Activated CD4-positive, alpha-beta T cell treated with anti-CD3 and anti-CD28 coated beads for 36 hours (primary cell): ENCODE measurements at regions not wholly inside any gene's neighbourhood (a gene's known extent, or its start where the extent isn't known, plus 50 kb on each side); places are given as distances from the start of the nearest gene placed in this dataset.

ENCODE experiments used
- ATAC-seq: fragments of 200-7000 bp; cut with Tn5 transposase; one replicate; pipeline ENCODE4 v1.10.0; 2021; ENCODE audit warnings: mild to moderate bottlenecking, moderate library complexity
- CTCF ChIA-PET: fragments of 350-600 bp; sonication (Branson Sonifier 250); formaldehyde crosslinking; loops from one replicate; lab custom pipeline; 2021; ENCODE audit warnings: antibody characterized with exemption; lab: Charles Lee
- POLR2A ChIA-PET: fragments of 350-600 bp; sonication (Branson Sonifier 250); formaldehyde crosslinking; loops from one replicate; lab custom pipeline; 2021; ENCODE audit warnings: antibody characterized with exemption, inconsistent platforms; lab: Charles Lee
- DNase-seq: peaks from one replicate; pipeline ENCODE4 v3.0.0-alpha.2; 2020
- H3K27ac Mint-ChIP-seq: one replicate; pipeline ENCODE4 v1.8.0; 2021; ENCODE audit warnings: mixed read lengths
- H3K27me3 Mint-ChIP-seq: one replicate; pipeline ENCODE4 v1.8.0; 2021; ENCODE audit warnings: mixed read lengths
- H3K36me3 Mint-ChIP-seq: one replicate; pipeline ENCODE4 v1.8.0; 2021; ENCODE audit warnings: low read depth, mixed read lengths
- H3K4me1 Mint-ChIP-seq: one replicate; pipeline ENCODE4 v1.8.0; 2021; ENCODE audit warnings: mixed read lengths
- H3K4me3 Mint-ChIP-seq: one replicate; pipeline ENCODE4 v1.8.0; 2021; ENCODE audit warnings: mild to moderate bottlenecking, moderate library complexity, mixed read lengths
- H3K9me3 Mint-ChIP-seq: one replicate; pipeline ENCODE4 v1.8.0; 2021; ENCODE audit warnings: low read depth, mixed read lengths
- intact Hi-C, 2 experiments: fragments of 100-400 bp; cut with DNase I in 1 of 2; cut with micrococcal nuclease in 1 of 2; formaldehyde crosslinking; loops; one replicate each; pipeline versions ENCODE4 v1.14.2 to v1.15.1; 2022 to 2024; cut with DNase I, micrococcal nuclease

GRCh38 chr7:28231176-28231575, 50.6 kb upstream of the JAZF1 start:
- Mint-ChIP-seq H3K4me1 (no peaks in the 10 kb centered on the region), H3K36me3 (no peaks in the 10 kb centered on the region), H3K27me3 (peaks cover 26% of the 10 kb centered on the region), H3K4me3 (no peak overlapping the region), H3K9me3 (no peaks in the 10 kb centered on the region), H3K27ac (no peak overlapping the region)
- intact Hi-C loops = no loop called here
- DNase-seq (no peak), ATAC-seq (no peak)
- ChIA-PET POLR2A (no interaction called here), CTCF (no interaction called here)

- Mint-ChIP-seq H3K27ac (no peak overlapping the region), H3K4me1 (peaks cover 13% of the 10 kb centered on the region), H3K4me3 (no peak overlapping the region), H3K9me3 (no peaks in the 10 kb centered on the region), H3K36me3 (no peaks in the 10 kb centered on the region), H3K27me3 (peaks cover 35% of the 10 kb centered on the region)
- ChIA-PET POLR2A (no interaction called here), CTCF (interaction anchor here (1.1 kb wide), 1 partner anchor 15 kb away, joined by 4 read pairs; no protein-coding TSS in a partner anchor)
- ATAC-seq (no peak), DNase-seq (no peak)
- intact Hi-C loops = no loop called here
Observed at GRCh38 chr7:28236560-28236959, 56.0 kb upstream of the JAZF1 start.

GRCh38 chr7:28237363-28237762, 56.8 kb upstream of the JAZF1 start:
- DNase-seq = no peak
- POLR2A ChIA-PET = no interaction called here
- Mint-ChIP-seq H3K4me1 (peaks cover 13% of the 10 kb centered on the region), H3K4me3 (no peak overlapping the region), H3K36me3 (no peaks in the 10 kb centered on the region), H3K27ac (no peak overlapping the region), H3K9me3 (no peaks in the 10 kb centered on the region), H3K27me3 (peaks cover 35% of the 10 kb centered on the region)
- ATAC-seq = no peak
- CTCF ChIA-PET = interaction anchor here (1.4 kb wide), 1 partner anchor 90 kb away, joined by 4 read pairs; no protein-coding TSS in a partner anchor
- intact Hi-C loops = no loop called here

DNA sequence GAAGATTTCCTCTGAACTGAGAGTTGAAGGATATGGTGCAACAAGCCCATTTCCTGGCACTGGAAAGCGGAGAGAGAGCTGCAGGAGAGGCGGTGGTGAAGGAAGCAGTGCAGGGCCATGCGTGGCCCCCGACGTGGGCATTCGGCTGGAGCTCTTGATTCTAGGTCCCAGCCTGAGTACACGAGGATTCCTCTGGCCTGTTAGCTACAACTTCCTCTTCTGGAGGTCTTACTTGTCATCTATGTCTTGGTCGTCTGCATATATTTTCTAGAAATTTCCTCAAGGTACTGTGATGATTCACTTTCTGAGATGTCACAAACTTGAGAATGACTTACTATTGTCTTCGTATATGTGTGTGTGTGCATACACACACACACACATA, 59.2 kb upstream of the JAZF1 start:
- no peak overlapping the region for H3K4me3 Mint-ChIP-seq
- no peaks in the 10 kb centered on the region for H3K9me3 Mint-ChIP-seq
- peaks cover 13% of the 10 kb centered on the region for H3K4me1 Mint-ChIP-seq
- DNase-seq (peak; percentile 22), ATAC-seq (peak; percentile 79)
- peaks cover 34% of the 10 kb centered on the region for H3K27me3 Mint-ChIP-seq
- ChIA-PET POLR2A (interaction anchor here (0.6 kb wide), 1 partner anchor 64 kb away, joined by 3 read pairs; no protein-coding TSS in a partner anchor), CTCF (interaction anchor here (0.6 to 0.9 kb wide), 2 partner anchors 102 to 109 kb away, joined by 3 read pairs; no protein-coding TSS in a partner anchor)
- no peaks in the 10 kb centered on the region for H3K36me3 Mint-ChIP-seq
- intact Hi-C loops = loop anchor here (1.0 kb wide), 9 partner anchors 33 to 202 kb away; no protein-coding TSS in a partner anchor
- H3K27ac Mint-ChIP-seq = no peak overlapping the region

- Mint-ChIP-seq H3K9me3 (no peaks in the 10 kb centered on the region), H3K4me1 (peaks cover 13% of the 10 kb centered on the region), H3K4me3 (no peak overlapping the region), H3K27ac (no peak overlapping the region), H3K27me3 (peaks cover 32% of the 10 kb centered on the region), H3K36me3 (no peaks in the 10 kb centered on the region)
- ATAC-seq (no peak), DNase-seq (no peak)
- intact Hi-C loops = no loop called here
- POLR2A ChIA-PET = no interaction called here
- CTCF ChIA-PET = no interaction called here
Observed at GRCh38 chr7:28240481-28240880, 59.9 kb upstream of the JAZF1 start.

DNA sequence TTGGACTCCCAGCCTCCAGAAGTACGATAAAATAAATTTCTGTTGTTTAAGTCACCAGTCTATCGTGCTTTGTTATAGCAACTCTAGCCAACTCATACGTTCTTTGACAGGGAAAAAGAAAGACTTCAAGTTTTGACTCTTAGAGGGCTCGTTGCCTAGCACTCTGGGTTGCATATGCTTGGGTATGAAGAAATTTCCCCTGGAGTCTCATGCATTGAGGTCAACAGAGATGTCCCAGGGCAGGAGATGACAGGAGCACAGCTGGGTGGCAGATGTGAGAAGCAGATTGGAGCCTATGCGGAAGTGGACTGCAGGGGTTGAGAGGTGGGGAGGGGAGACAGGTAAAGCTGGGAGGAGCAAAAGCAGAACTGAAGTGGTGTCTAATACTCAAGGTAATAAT, 63.3 kb upstream of the JAZF1 start:
- intact Hi-C loops = no loop called here
- DNase-seq (no peak), ATAC-seq (no peak)
- Mint-ChIP-seq H3K36me3 (no peaks in the 10 kb centered on the region), H3K27ac (no peak overlapping the region), H3K9me3 (peaks cover 2% of the 10 kb centered on the region), H3K4me1 (peaks cover 13% of the 10 kb centered on the region), H3K27me3 (peaks cover 23% of the 10 kb centered on the region), H3K4me3 (no peak overlapping the region)
- CTCF ChIA-PET = no interaction called here
- POLR2A ChIA-PET = no interaction called here

- peaks cover 6% of the 10 kb centered on the region for H3K9me3 Mint-ChIP-seq
- H3K27ac Mint-ChIP-seq = no peak overlapping the region
- no peak for DNase-seq
- ChIA-PET CTCF (interaction anchor here (1.5 kb wide), 1 partner anchor 12 kb away, joined by 3 read pairs; no protein-coding TSS in a partner anchor), POLR2A (no interaction called here)
- H3K4me1 Mint-ChIP-seq = peaks cover 3% of the 10 kb centered on the region
- peaks cover 24% of the 10 kb centered on the region for H3K27me3 Mint-ChIP-seq
- no peak for ATAC-seq
- H3K4me3 Mint-ChIP-seq = no peak overlapping the region
- no peaks in the 10 kb centered on the region for H3K36me3 Mint-ChIP-seq
- intact Hi-C loops = no loop called here
Observed at GRCh38 chr7:28245123-28245878, 64.7 kb upstream of the JAZF1 start.

DNA sequence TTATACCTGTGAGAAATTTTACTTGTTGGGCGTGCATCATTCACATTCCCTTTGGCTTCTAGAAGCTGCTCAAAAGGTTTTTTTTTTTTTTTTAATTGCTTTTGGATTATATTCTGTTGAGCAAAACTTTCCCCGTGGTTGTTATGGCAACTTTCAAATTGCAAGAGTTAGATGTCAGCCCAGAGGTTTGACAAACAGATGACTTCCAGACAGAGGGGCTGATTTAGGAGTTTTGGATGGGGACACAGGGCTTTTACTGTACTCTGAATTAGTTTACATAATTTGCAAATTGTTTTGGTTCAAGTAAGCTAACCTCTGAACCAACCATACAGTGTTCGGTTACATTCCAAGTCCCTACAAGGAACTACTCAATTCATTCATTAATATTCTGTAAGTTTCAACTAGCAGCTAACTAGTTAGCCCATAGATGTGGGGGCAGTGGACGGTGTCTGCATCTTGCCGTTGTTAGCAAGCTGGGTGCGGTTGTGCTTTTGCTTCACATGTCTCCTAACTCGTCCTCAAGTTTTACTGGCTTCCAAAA, 66.4 kb upstream of the JAZF1 start:
- POLR2A ChIA-PET = no interaction called here
- no peak for DNase-seq
- Mint-ChIP-seq H3K9me3 (peaks cover 6% of the 10 kb centered on the region), H3K4me1 (no peaks in the 10 kb centered on the region), H3K4me3 (no peak overlapping the region), H3K27ac (no peak overlapping the region), H3K27me3 (peaks cover 12% of the 10 kb centered on the region), H3K36me3 (no peaks in the 10 kb centered on the region)
- intact Hi-C loops = no loop called here
- no peak for ATAC-seq
- CTCF ChIA-PET = no interaction called here

- no peak for ATAC-seq
- CTCF ChIA-PET = no interaction called here
- Mint-ChIP-seq H3K4me3 (no peak overlapping the region), H3K9me3 (no peaks in the 10 kb centered on the region), H3K27me3 (peaks cover 35% of the 10 kb centered on the region), H3K4me1 (no peaks in the 10 kb centered on the region), H3K27ac (no peak overlapping the region), H3K36me3 (no peaks in the 10 kb centered on the region)
- POLR2A ChIA-PET = no interaction called here
- intact Hi-C loops = no loop called here
- DNase-seq = no peak
Observed at GRCh38 chr7:28258240-28258639, 77.6 kb upstream of the JAZF1 start.

- POLR2A ChIA-PET = no interaction called here
Observed at GRCh38 chr7:28260969-28261368, 80.4 kb upstream of the JAZF1 start.

GRCh38 chr7:28263622-28264271, 83.2 kb upstream of the JAZF1 start:
- Mint-ChIP-seq H3K9me3 (no peaks in the 10 kb centered on the region), H3K4me3 (no peak overlapping the region), H3K4me1 (peaks cover 3% of the 10 kb centered on the region), H3K36me3 (no peaks in the 10 kb centered on the region), H3K27ac (no peak overlapping the region), H3K27me3 (peaks cover 35% of the 10 kb centered on the region)
- DNase-seq = no peak
- POLR2A ChIA-PET = no interaction called here
- intact Hi-C loops = no loop called here
- CTCF ChIA-PET = interaction anchor here (0.6 kb wide), 1 partner anchor 1613 kb away, joined by 3 read pairs; no protein-coding TSS in a partner anchor
- ATAC-seq = no peak

More at GRCh38 chr7:28260969-28261368, 80.4 kb upstream of the JAZF1 start:
- CTCF ChIA-PET = no interaction called here
- intact Hi-C loops = no loop called here
- peaks cover 36% of the 10 kb centered on the region for H3K27me3 Mint-ChIP-seq
- ATAC-seq (no peak), DNase-seq (no peak)
- no peak overlapping the region for H3K4me3 Mint-ChIP-seq
- H3K4me1 Mint-ChIP-seq = no peaks in the 10 kb centered on the region
- H3K36me3 Mint-ChIP-seq = no peaks in the 10 kb centered on the region
- no peak overlapping the region for H3K27ac Mint-ChIP-seq
- no peaks in the 10 kb centered on the region for H3K9me3 Mint-ChIP-seq
